Activated T-cell treated with anti-CD3 and anti-CD28 coated beads, Interleukin-2, amount 50 U/mL, for 24 hours (primary cell): ENCODE measurements at regions not wholly inside any gene's neighbourhood (a gene's known extent, or its start where the extent isn't known, plus 50 kb on each side); places are given as distances from the start of the nearest gene placed in this dataset.

Experiments
- DNase-seq: peaks from one replicate; pipeline ENCODE4 v3.0.0-alpha.2; 2020
- H3K27ac Mint-ChIP-seq: 2 replicates; pipeline ENCODE4 v1.8.0; 2020; ENCODE audit warnings: mild to moderate bottlenecking, mixed read lengths
- H3K27me3 Mint-ChIP-seq: 2 replicates; pipeline ENCODE4 v1.8.0; 2020; ENCODE audit warnings: mixed read lengths
- H3K36me3 Mint-ChIP-seq: 2 replicates; pipeline ENCODE4 v1.8.0; 2020; ENCODE audit warnings: low read depth, mixed read lengths
- H3K4me1 Mint-ChIP-seq: 2 replicates; pipeline ENCODE4 v1.8.0; 2020; ENCODE audit warnings: low read depth, mixed read lengths
- H3K4me3 Mint-ChIP-seq: 2 replicates; pipeline ENCODE4 v1.8.0; 2020; ENCODE audit warnings: mild to moderate bottlenecking, moderate library complexity, mixed read lengths
- H3K9me3 Mint-ChIP-seq: 2 replicates; pipeline ENCODE4 v1.8.0; 2020; ENCODE audit warnings: mixed read lengths

DNA sequence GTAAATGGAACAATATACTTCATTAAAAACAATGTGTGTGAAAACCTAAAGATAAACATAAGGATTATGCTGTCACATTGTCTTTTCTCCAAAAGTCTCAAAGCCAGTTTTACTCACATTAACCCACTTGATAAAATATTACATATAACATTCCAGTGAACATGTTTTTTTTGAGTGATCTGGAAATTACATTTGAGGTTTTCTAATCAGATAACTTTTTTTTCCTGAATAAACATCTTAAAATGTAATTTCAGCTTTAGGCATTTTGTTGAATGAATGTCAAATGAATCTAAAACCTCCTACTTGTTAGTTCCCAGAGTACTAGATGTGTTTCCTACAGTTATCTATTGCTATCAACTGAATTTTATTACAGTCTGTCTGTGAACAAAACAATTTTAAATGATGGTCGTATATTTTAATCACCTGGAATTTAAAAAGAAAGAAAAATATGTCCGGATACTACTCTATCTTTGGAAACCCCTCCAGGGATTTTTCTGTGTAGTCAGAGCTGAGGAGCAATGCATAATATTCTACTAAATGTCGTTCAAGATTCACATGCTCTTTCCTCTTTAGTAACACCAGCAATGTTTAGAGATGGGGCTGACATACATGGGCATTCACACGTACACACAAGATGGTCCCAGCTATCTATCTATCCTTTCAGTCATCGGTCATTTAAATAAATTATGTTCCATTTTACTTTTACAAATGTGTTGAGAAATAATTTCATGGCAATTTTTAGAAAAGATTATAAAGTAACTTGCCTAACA lies 283.9 kb downstream of the KLF12 start:
- Mint-ChIP-seq H3K4me1 (peaks cover 40% of the 10 kb centered on the region), H3K27me3 (no peaks in the 10 kb centered on the region), H3K27ac (no peak overlapping the region), H3K4me3 (no peak overlapping the region), H3K36me3 (peaks cover 25% of the 10 kb centered on the region), H3K9me3 (no peaks in the 10 kb centered on the region)
- no peak for DNase-seq

DNA sequence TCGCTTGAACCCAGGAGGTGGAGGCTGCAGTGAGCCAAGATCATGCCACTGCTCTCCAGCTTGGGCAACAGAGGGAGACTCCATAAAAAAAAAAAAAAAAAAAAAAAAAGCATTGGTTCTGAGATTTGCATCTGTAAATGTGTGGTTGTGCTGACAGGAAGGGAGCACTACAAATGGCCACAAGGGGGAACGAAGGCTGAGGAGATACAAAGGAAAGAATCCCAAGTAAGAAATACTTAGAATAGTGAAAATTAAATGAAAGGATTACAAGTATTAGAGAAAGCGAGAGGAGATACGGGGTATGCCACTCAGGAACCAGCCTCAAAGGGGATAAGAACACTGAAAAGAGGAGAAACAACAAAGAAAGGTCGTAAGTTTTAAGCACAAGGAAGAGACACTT lies 284.9 kb downstream of the KLF12 start:
- no peaks in the 10 kb centered on the region for H3K9me3 Mint-ChIP-seq
- no peak overlapping the region for H3K27ac Mint-ChIP-seq
- no peaks in the 10 kb centered on the region for H3K27me3 Mint-ChIP-seq
- peaks cover 30% of the 10 kb centered on the region for H3K36me3 Mint-ChIP-seq
- H3K4me3 Mint-ChIP-seq: no peak overlapping the region
- H3K4me1 Mint-ChIP-seq: peaks cover 48% of the 10 kb centered on the region
- no peak for DNase-seq

DNA sequence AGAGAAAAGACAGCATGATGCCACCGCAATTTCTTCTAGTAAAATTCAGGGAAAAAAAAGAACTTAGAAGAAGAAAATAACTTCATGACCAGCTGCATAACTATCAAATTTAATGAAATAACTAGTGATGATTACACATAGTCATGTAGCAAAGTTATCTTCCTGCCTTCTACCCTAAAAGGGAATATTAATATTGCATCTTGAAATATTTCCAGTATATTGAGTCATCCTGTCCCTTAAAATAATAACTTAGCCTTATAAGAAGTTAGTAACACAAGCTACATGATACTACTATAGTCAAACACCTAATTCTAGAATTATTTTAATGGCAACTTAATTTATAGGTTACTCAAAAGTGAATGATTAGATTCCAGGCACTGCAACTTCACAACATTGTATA lies 289.2 kb downstream of the KLF12 start:
- H3K4me3 Mint-ChIP-seq: no peak overlapping the region
- H3K27ac Mint-ChIP-seq: no peak overlapping the region
- no peak for DNase-seq
- H3K36me3 Mint-ChIP-seq: peaks cover 25% of the 10 kb centered on the region
- no peaks in the 10 kb centered on the region for H3K9me3 Mint-ChIP-seq
- H3K4me1 Mint-ChIP-seq: peaks cover 51% of the 10 kb centered on the region
- H3K27me3 Mint-ChIP-seq: no peaks in the 10 kb centered on the region

GRCh38 chr13:73842626-73843025 lies 291.6 kb downstream of the KLF12 start:
- H3K4me1 Mint-ChIP-seq: peaks cover 46% of the 10 kb centered on the region
- H3K9me3 Mint-ChIP-seq: no peaks in the 10 kb centered on the region
- peaks cover 28% of the 10 kb centered on the region for H3K36me3 Mint-ChIP-seq
- H3K4me3 Mint-ChIP-seq: no peak overlapping the region
- H3K27me3 Mint-ChIP-seq: no peaks in the 10 kb centered on the region
- no peak for DNase-seq
- no peak overlapping the region for H3K27ac Mint-ChIP-seq

DNA sequence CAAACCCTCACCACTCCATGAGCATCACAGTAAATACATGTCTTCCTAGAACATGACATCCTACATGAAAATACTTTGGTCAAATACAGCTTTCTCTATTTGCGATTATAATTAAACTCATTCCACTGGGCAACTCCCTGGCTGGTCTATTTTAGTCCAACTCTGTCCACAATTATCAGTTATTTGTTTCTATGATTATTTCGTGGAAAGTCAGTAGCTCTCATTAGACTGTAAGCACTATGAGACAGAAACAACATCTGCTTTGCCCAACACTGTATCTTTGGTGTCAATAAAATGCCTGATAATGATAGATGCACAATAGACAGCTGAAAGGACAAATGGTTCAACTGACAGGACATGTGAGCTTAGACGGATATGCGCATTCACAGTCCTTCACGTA lies 292.0 kb downstream of the KLF12 start:
- no peak for DNase-seq
- Mint-ChIP-seq H3K4me3 (no peak overlapping the region), H3K27me3 (no peaks in the 10 kb centered on the region), H3K27ac (no peak overlapping the region), H3K9me3 (no peaks in the 10 kb centered on the region), H3K36me3 (peaks cover 28% of the 10 kb centered on the region), H3K4me1 (peaks cover 49% of the 10 kb centered on the region)

DNA sequence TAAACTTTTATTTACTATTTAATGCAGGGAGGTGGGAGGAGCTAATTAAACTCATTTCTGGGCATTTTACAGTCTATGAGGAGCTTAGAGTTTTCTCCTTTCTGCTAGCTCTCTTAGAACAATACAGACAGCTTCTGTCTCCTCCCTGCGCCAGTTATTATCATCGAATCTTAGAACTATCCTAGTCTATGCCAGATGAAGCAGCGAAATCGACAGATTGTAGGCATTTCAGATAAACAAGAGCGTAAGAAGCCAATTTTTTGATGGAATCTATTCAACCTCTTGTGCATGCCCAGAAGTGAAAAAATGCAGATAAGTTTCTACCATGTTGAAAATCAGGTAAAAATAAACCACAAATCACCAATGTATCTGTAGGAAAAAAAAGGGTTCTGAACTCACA lies 297.1 kb downstream of the KLF12 start:
- H3K27ac Mint-ChIP-seq: no peak overlapping the region
- peaks cover 54% of the 10 kb centered on the region for H3K4me1 Mint-ChIP-seq
- no peaks in the 10 kb centered on the region for H3K27me3 Mint-ChIP-seq
- no peaks in the 10 kb centered on the region for H3K9me3 Mint-ChIP-seq
- H3K4me3 Mint-ChIP-seq: no peak overlapping the region
- H3K36me3 Mint-ChIP-seq: peaks cover 6% of the 10 kb centered on the region
- no peak for DNase-seq

- H3K36me3 Mint-ChIP-seq: peaks cover 3% of the 10 kb centered on the region
Measured at GRCh38 chr13:73835138-73835721, 299.0 kb downstream of the KLF12 start.

DNA sequence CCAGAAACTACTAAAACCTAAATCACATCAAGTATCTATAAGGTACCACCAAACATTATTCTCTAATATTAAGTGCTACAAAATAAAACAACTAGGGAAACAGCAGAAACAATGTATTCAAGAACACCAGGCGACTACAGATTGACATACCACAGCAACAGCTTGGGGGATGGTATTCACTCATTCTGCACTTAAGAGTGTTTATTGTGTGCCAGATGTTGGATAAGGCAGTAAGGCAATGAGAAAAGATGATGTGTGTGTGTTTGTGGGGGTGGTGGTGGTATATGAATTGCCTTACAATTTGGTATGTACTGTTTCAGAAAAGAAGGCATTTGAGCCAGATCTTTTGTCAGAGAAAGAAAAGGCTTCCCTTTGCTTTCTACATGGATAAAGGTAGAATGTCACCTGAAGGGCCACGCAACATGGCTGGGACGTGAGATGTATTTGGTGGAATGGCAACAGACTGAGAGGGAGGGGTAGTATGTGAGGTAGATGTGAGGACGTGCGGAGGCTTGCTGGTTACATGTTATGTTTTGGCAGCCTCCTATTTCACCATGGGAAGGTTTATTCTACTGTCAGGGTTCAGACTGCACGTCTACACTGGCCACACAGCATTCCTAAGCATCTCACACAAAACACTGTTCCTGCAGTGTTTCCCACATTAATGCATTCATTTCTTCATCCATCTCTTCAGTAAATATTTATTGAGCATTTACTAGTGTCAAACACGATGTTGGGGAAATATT lies 300.7 kb downstream of the KLF12 start:
- H3K4me1 Mint-ChIP-seq: peaks cover 51% of the 10 kb centered on the region
- no peak for DNase-seq
- H3K4me3 Mint-ChIP-seq: no peak overlapping the region
- H3K9me3 Mint-ChIP-seq: no peaks in the 10 kb centered on the region
- H3K27me3 Mint-ChIP-seq: no peaks in the 10 kb centered on the region
- H3K27ac Mint-ChIP-seq: no peak overlapping the region
- H3K36me3 Mint-ChIP-seq: no peaks in the 10 kb centered on the region

More at GRCh38 chr13:73835138-73835721, 299.0 kb downstream of the KLF12 start:
- H3K4me1 Mint-ChIP-seq: peaks cover 51% of the 10 kb centered on the region
- H3K27me3 Mint-ChIP-seq: no peaks in the 10 kb centered on the region
- no peak overlapping the region for H3K27ac Mint-ChIP-seq
- H3K9me3 Mint-ChIP-seq: no peaks in the 10 kb centered on the region
- no peak overlapping the region for H3K4me3 Mint-ChIP-seq
- no peak for DNase-seq

DNA sequence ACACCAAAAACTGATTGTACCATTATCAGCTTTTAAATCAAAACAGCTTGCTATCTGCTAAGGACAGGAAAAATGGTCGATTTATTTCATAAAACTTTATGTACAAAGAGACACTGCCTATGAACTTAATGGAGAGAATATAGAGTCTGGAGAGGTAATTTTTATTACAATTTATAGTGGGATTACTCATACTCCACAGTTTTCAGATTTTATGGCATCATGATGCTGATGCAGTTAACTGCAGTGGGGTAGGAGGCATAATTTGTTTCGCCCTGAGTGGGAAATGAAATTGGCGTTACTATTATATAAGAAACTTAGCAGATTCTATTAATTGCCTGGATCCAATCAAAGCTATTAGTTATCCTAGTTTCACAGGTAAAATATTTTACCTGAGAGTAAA lies 301.4 kb downstream of the KLF12 start:
- no peak overlapping the region for H3K4me3 Mint-ChIP-seq
- H3K4me1 Mint-ChIP-seq: peaks cover 55% of the 10 kb centered on the region
- no peaks in the 10 kb centered on the region for H3K27me3 Mint-ChIP-seq
- no peak for DNase-seq
- H3K36me3 Mint-ChIP-seq: no peaks in the 10 kb centered on the region
- no peak overlapping the region for H3K27ac Mint-ChIP-seq
- H3K9me3 Mint-ChIP-seq: no peaks in the 10 kb centered on the region

DNA sequence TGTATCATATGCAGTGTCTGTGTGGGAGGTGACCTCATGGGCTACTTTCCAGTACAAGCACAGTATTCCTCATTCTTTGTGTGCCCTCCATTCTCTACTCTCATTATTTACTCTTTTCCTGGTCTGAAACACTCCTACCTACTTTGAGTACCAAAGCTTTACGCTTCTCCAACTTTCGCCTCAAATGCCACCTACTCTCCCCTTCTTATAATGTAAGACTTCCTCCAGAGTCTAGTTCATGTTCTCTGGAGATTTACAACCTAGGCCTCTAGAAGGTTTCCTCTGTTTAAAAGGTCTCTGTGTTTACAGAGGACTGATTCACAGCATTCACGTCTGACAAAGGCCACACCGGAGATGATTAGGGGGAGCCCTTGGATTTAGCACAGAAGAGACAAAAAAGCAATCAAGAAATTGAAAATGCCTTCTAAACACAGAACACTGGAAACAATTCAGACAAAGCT lies 302.0 kb downstream of the KLF12 start:
- H3K27me3 Mint-ChIP-seq: no peaks in the 10 kb centered on the region
- H3K9me3 Mint-ChIP-seq: no peaks in the 10 kb centered on the region
- no peak overlapping the region for H3K4me3 Mint-ChIP-seq
- no peak for DNase-seq
- H3K27ac Mint-ChIP-seq: peak overlapping the region; percentile 62
- no peaks in the 10 kb centered on the region for H3K36me3 Mint-ChIP-seq
- H3K4me1 Mint-ChIP-seq: peaks cover 51% of the 10 kb centered on the region

DNA sequence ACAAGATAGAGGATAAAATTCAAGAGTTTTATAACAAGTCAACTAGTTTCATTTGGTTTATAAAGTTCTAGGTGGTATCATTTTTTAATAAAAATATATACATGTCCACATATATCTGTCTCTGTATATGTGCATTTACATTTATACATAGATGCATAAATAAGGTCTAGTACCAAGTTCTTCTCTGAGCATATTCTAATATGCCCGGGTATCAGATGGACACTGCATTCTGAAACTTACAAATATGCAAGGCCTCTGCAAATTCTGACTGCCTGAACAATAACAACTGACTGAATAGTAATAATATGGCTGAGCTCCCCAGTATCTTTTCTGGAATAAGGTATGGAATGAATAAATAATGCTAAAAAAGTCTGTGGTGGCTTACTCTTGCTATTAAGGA lies 304.8 kb downstream of the KLF12 start:
- Mint-ChIP-seq H3K36me3 (peaks cover 8% of the 10 kb centered on the region), H3K4me3 (no peak overlapping the region), H3K27ac (no peak overlapping the region), H3K9me3 (no peaks in the 10 kb centered on the region), H3K4me1 (peaks cover 56% of the 10 kb centered on the region), H3K27me3 (no peaks in the 10 kb centered on the region)
- DNase-seq: no peak

DNA sequence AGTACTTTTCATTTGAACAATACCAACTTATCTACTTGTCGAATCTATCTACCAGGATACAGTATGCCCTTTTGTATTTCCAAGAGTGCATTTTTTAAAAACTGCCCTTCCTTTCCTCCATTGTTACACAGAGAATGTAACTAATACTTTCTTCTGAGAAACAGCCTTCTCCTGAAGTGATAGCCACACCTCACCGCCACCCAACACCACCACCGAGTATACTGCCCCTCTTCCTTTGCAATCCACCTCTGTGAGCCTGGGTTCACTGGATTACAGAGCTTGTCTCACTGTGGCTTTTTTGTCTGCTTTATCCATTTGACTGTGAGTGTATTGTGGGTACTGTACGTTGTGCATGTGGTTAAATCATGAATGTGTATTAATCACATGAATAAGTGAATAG lies 305.4 kb downstream of the KLF12 start:
- H3K27ac Mint-ChIP-seq: no peak overlapping the region
- H3K27me3 Mint-ChIP-seq: no peaks in the 10 kb centered on the region
- peaks cover 12% of the 10 kb centered on the region for H3K36me3 Mint-ChIP-seq
- H3K9me3 Mint-ChIP-seq: no peaks in the 10 kb centered on the region
- DNase-seq: no peak
- H3K4me1 Mint-ChIP-seq: peaks cover 61% of the 10 kb centered on the region
- H3K4me3 Mint-ChIP-seq: no peak overlapping the region

DNA sequence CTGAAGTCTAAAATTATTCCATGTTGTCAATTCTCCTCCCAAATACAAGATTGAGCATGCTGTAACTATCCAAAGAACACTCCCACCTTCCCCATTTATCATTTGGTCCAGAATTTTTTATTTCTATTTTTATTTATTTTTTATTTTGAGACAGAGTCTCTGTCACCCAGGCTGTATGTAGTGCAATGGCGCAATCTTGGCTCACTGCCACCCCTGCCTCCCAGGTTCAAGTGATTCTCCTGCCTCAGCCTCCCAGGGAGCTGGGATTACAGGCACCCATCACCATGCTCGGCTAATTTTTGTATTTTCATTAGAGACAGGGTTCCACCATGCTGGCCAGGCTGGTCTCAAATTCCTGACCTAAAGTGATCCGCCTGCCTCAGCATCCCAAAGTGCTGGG lies 306.8 kb downstream of the KLF12 start:
- H3K4me1 Mint-ChIP-seq: peaks cover 58% of the 10 kb centered on the region
- no peak for DNase-seq
- no peaks in the 10 kb centered on the region for H3K27me3 Mint-ChIP-seq
- H3K36me3 Mint-ChIP-seq: peaks cover 12% of the 10 kb centered on the region
- H3K4me3 Mint-ChIP-seq: no peak overlapping the region
- no peaks in the 10 kb centered on the region for H3K9me3 Mint-ChIP-seq
- no peak overlapping the region for H3K27ac Mint-ChIP-seq

DNA sequence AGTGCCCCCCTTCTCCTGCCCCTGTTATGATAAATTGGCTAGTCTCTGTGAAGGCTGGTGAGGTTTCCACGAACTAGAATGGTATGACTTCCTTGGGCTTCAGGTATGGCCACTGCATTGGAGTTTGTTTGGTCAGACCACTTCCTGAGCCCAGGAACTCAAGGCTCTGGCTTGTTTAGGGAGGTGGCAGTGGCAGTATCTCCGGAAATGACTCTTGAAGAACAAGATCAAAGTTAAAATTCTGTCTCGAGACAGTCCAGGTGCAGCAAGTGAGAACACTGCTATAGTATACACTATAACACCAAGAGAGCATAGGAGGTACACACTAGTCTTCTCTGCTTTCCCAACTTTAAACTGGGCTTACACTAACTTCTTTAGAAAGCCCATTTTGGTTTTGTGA lies 309.1 kb downstream of the KLF12 start:
- H3K4me1 Mint-ChIP-seq: peaks cover 60% of the 10 kb centered on the region
- no peak overlapping the region for H3K4me3 Mint-ChIP-seq
- no peak for DNase-seq
- H3K36me3 Mint-ChIP-seq: peaks cover 12% of the 10 kb centered on the region
- peak overlapping the region; percentile 48 for H3K27ac Mint-ChIP-seq
- no peaks in the 10 kb centered on the region for H3K27me3 Mint-ChIP-seq
- no peaks in the 10 kb centered on the region for H3K9me3 Mint-ChIP-seq
